ENCODE measurements at regions not wholly inside any gene's neighbourhood (a gene's known extent, or its start where the extent isn't known, plus 50 kb on each side); places are given as distances from the start of the nearest gene placed in this dataset.

DNA sequence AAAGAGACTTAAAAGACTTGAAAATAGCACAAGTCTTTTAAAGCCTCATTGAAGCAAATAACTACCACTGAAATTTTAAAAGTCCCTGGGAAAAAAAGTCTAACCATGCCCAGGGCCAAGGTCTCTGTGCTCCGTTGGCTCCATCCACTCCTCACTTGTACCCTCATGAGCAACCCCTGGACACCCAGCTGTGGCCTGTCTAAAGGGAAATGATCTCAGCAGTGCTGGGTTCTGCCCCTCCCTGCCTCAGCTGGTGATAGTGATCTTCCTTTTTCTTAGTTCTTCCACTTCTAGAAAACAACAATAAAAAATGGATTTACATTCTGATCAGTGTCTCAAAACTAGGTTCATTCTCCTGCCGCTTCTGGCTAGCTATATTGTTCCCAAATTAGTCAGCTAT, 423.5 kb upstream of the ADAMTS5 start:
- TF ChIP-seq POLR2A (IDR thresholded peaks at IDR 0.05; ENCODE audit: low read length): no peak
- TF ChIP-seq GATA1 (IDR thresholded peaks at IDR 0.05; ENCODE audit: low read depth, low read length): no peak
